Femur (tissue), 1 donor: ENCODE measurements at regions not wholly inside any gene's neighbourhood (a gene's known extent, or its start where the extent isn't known, plus 50 kb on each side); places are given as distances from the start of the nearest gene placed in this dataset.
A peak's percentile ranks its signal among the peaks of the same experiment; 100 is the strongest.

ENCODE experiments used
- DNase-seq: peaks from one replicate; pipeline ENCODE4 v3.0.0-alpha.2; 2017

DNA sequence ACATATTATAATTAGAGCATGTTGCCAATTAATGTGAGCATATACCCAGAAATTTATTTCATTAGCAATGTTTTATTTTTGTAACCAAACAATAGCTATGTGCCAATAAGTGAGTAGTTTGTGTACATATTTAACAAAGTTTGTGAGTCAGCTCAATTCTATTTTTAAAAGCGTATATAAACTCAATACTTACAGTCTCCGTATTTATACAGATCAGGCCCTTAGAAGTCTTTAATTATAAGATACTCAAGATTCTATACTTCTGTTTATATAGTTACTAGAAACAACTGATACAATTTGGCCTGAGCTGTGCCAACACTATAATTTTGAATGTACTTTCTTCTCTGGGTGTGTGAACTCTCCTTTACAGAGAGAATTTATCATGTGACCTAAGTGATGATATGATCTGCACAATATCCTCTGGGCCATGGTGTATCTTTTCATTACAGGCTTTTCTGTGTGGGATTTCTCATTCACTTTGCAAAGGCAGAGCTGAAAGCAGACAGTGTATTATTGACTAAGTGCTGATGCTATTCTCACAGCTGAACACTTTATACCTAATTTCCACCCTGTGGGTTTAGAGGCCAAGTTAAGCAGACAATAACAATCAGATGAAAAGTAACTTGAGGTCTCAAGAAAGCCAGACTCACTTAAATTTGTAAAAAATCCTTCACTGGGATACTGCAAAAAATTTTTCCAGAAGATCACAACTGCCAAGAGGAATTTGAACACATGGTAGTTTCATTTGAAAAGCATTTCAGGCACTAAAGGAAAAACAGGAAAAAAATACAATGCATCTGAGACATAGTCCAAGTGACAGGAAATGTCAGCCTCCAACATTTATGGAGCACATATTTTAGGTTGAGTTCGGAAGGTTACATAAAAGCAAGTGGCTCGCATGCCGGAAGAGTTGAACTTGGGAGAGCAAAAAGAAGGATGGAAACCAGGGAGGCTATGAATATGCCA lies 277.9 kb upstream of the SEMA6D start:
- DNase-seq = peak; percentile 47

DNA sequence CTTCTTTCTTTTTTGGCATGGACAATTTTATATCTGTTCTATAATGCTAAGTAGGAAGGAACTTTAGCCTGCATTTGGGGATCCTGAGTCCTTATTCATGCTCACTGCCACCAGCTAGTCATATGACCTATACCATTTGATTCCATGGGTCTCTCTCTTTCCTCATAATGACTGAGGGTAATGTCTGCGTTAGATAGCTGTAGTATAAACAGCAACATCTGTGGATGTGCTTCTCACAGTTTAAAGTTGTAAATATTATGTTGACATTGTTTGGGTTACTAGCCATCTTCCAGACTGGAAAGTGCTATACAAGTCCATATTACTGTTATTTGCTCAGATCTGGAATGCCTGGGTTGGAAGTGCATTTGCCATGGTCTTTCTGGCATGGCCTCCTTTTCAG lies 274.9 kb upstream of the SEMA6D start:
- no peak for DNase-seq

GRCh38 chr15:47443839-47444238 lies 273.5 kb upstream of the SEMA6D start:
- DNase-seq = no peak

- DNase-seq = no peak
Measured at GRCh38 chr15:47445723-47446392, 271.4 kb upstream of the SEMA6D start.

GRCh38 chr15:47460795-47461573 lies 256.3 kb upstream of the SEMA6D start:
- DNase-seq = no peak

DNA sequence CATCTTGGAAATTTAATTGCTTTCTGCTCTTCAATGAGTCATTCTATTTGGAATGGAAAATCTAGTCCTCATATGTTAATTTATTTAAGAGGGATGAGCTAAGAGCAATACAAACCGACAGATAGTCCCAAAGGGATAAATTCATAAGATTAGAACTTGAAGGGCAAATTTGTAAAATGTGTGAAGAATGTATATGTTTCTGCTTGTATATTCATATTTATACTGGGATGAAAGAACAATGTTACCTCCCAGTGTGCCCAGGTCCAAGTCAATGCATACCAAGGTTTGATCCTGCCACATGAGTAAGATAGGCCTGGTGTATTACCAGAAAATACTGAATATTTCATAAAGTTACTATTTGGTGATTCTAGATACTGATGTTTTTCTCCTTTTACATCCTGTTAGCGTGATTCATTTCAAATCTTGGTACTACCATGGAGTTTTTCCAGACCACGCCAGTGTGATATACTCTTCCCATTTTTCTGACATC lies 255.6 kb upstream of the SEMA6D start:
- DNase-seq = no peak

DNA sequence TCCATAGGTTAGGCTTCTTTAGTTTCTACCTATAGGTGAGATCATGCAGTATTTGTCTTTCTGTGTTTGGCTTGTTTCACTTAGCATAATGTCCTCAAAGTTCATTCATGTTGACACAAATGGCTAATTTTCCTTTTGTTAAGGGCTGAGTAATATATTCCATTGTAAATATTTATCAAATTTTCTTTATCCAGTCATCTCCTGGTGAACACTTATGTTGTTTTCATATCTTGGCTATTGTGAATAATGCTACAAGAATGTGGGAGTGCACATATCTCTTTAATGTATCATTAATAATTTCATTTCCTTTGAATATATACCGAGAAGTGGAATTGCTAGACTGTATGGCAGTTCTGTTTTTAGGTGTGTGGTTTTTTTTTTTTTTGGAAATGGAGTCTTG lies 250.9 kb upstream of the SEMA6D start:
- DNase-seq = no peak

GRCh38 chr15:47470983-47471382 lies 246.3 kb upstream of the SEMA6D start:
- no peak for DNase-seq

DNA sequence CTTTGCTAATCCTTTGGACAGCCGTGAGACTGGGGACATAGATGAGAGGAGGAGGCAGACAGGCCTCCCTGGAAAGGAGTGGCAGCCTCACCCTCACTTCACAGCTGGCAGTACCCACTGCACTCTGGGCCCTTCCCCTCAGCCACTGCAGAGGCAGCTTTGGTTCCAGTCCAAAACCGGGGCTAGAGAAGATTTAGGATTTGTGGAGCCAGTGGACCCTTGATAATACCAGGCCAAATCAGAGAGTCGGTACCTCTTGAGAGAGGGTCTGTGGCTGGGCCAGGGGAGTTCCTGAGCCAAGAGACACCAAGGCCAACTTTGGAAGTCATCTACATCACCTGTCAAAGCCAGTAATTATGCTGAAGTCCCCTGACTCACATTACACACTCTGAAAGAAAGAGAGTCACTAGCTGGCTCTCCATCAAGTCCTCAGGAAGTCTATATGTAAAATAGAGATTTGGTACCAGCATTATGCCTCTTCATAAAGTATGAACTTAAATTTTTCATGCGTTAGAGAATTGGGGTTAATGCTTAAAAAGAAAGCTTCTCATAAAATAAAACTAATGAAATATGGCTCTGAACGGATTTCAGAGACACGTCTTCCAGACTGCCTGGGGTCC lies 244.1 kb upstream of the SEMA6D start:
- peak; percentile 47 for DNase-seq

DNA sequence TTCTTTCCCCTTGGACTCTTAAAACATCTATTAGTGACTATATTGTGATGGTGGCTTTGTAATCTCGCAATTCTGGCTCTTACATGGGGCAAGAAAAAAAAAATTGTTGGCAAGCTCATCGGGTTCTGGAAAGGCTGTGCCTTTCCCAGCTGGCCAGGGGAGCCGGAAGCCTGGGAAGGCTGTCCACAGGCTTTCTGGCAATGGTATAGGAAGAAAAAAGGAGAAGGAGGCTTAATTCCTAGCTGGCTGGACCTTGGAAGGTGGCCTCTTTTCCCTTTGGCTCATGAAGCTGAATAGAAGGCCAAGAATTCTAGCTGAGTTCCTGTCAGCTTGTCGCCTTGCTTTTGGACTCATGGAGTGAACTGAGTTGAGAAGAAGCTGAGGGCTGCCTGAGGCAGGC lies 243.5 kb upstream of the SEMA6D start:
- DNase-seq = peak; percentile 91

- no peak for DNase-seq
Measured at GRCh38 chr15:47475336-47475735, 242.0 kb upstream of the SEMA6D start.

- no peak for DNase-seq
Measured at GRCh38 chr15:47477341-47477740, 240.0 kb upstream of the SEMA6D start.

DNA sequence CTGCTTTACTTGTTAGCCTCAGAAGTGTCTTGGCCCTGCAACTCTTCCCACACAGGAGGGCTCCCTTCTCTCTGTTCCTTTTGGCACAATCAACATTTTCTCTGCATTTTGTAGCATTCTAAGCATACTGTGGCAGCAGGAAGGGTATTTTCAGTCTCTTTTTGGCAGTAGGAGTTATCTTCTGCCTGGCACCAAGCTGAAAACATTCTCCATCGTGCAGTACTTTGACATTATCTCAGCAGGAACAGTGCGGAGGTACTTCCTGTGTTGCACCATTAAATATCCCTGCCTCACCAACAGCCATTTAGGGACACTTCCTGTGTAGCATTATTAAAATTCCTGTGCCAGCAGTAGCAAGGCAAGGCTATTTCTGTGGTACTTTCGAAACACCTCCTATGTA lies 233.2 kb upstream of the SEMA6D start:
- no peak for DNase-seq

GRCh38 chr15:47484997-47485396 lies 232.3 kb upstream of the SEMA6D start:
- DNase-seq = no peak

GRCh38 chr15:47485419-47485818 lies 231.9 kb upstream of the SEMA6D start:
- no peak for DNase-seq

DNA sequence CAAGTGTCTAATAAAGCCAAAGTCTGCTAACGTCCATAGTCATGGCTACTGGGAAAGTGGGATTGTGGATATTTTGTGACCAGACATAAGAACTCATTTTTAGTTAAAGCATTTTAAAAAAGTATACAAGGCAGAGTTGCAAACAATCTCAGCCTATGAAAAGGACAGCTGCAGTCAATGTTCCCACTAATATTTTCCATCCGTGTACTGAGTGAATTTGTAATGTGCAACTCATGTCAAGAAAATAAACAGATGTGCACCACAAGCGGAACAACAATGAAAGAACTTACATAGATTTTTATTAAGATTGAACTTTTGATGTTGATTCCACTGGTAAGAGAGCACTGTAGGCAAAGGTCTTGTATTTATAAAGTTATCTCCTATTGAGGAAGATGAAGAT lies 231.3 kb upstream of the SEMA6D start:
- no peak for DNase-seq

DNA sequence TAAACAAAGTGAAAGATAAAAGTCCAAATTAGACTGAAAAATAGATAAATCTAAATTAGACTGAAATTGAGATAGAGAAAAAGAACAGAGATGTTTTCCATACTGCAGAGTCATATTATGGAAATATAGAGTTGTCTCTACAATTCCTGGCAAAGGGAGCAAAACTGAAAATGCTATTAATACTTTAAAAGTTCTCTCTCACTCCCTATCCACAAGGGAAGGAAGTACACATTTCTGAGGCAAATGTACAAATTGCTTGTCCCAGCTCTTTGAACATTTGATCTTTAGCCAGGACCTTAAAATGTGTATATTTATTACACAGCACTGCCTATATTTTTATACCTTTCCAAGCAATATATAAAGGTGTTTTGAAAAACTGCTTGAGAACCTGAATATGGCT lies 225.1 kb upstream of the SEMA6D start:
- DNase-seq = no peak

GRCh38 chr15:47493357-47494247 lies 223.7 kb upstream of the SEMA6D start:
- no peak for DNase-seq

- DNase-seq = no peak
Measured at GRCh38 chr15:47496343-47497185, 220.7 kb upstream of the SEMA6D start.

DNA sequence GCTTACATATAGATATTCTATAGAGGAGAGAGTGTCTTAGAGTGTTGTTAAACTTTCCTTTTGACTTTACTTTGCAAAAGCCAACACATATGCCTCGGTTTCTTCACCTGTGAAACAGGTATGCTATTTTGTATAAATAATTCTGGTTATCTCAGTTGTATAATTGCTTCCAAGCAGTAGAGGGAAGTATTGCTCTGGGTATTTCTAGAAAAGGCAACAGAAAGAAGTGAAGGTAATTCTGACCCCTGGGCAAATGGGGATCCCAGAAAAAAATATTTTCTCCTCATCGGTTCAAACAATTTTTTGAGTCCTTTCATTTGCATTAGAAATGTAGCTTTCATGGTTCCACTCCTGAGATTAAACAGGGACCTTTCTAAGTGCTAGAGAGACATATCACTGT lies 216.5 kb upstream of the SEMA6D start:
- no peak for DNase-seq

DNA sequence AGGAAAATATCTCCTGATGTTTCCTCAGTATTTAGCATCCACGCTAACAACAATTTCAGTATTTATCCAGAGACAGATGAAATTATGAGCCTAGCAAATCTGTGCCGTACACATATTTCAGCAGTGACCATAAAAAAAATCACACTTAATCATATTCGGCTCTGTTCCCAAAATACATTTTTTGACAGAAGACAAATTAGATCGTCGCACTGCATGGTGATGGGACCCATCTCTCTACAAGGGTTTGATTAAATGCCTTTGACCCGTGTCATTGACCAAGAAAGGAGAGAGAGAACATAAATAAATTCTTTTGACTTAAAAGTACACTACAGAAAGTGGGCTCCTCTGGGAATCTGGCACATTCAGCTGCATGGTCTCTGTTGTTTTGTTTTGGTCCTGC lies 215.3 kb upstream of the SEMA6D start:
- no peak for DNase-seq
